DOHH2 (cell line): ENCODE measurements at regions not wholly inside any gene's neighbourhood (a gene's known extent, or its start where the extent isn't known, plus 50 kb on each side); places are given as distances from the start of the nearest gene placed in this dataset.

ENCODE experiments used
- CTCF ChIP-seq: fragments of 200-600 bp; sonication (generic); IDR thresholded peaks from one replicate; pipeline ENCODE4 v1.5.1; 2014; ENCODE audit warnings: antibody characterized with exemption, mild to moderate bottlenecking, low read depth, low read length; ENCODE audit not compliant: poor library complexity, severe bottlenecking
- EZH2phosphoT487 ChIP-seq: fragments of 200-600 bp; sonication (generic); IDR thresholded peaks from 2 replicates; pipeline ENCODE4 v1.6.1; 2017; ENCODE audit warnings: borderline replicate concordance, mild to moderate bottlenecking, antibody characterized with exemption, low read length, moderate library complexity, mixed read lengths

- TF ChIP-seq CTCF = no peak
- TF ChIP-seq EZH2phosphoT487 = no peak
These were observed 1020.2 kb downstream of the AGBL1 start for GRCh38 chr15:87099916-87100315.
